ENCODE measurements at regions not wholly inside any gene's neighbourhood (a gene's known extent, or its start where the extent isn't known, plus 50 kb on each side); places are given as distances from the start of the nearest gene placed in this dataset.

GRCh38 chr9:30125881-30126280, 2258.6 kb upstream of the ACO1 start:
- Histone ChIP-seq H3K27ac (replicated peaks in 1 of 4) (no peak overlapping the region), H3K36me3 (no peaks in the 10 kb centered on the region), H3K4me1 (no peaks in the 10 kb centered on the region), H3K9me3 (no peaks in the 10 kb centered on the region), H3K27me3 (no peaks in the 10 kb centered on the region), H3K4me3 (no peak overlapping the region)
- no peak for DNase-seq (ENCODE audit: extremely low spot score)
- TF ChIP-seq CTCF (IDR thresholded peaks at IDR 0.05): no peak
- no peak for TF ChIP-seq EP300 (IDR thresholded peaks at IDR 0.05)
- TF ChIP-seq POLR2AphosphoS5 (IDR thresholded peaks at IDR 0.05): no peak
- no peak for TF ChIP-seq POLR2A (IDR thresholded peaks at IDR 0.05; ENCODE audit: low read depth)
- intact Hi-C loops (cut with DNase I): no loop called here

- Histone ChIP-seq H3K9me3 (no peaks in the 10 kb centered on the region), H3K4me3 (no peak overlapping the region), H3K27me3 (no peaks in the 10 kb centered on the region), H3K27ac (replicated peaks in 1 of 4) (no peak overlapping the region), H3K36me3 (no peaks in the 10 kb centered on the region), H3K4me1 (no peaks in the 10 kb centered on the region)
- DNase-seq (ENCODE audit: extremely low spot score): no peak
- TF ChIP-seq POLR2A (IDR thresholded peaks at IDR 0.05; ENCODE audit: low read depth): no peak
- no peak for TF ChIP-seq EP300 (IDR thresholded peaks at IDR 0.05)
- TF ChIP-seq CTCF (IDR thresholded peaks at IDR 0.05): no peak
- TF ChIP-seq POLR2AphosphoS5 (IDR thresholded peaks at IDR 0.05): no peak
- intact Hi-C loops (cut with DNase I): no loop called here
Observed at GRCh38 chr9:30127371-30127770, 2257.1 kb upstream of the ACO1 start.

- DNase-seq (ENCODE audit: extremely low spot score): no peak
- no peaks in the 10 kb centered on the region for H3K4me1 ChIP-seq
- 80% methylated on average over 2 of the region's 2 CpGs for WGBS
- H3K4me3 ChIP-seq: no peak overlapping the region
- intact Hi-C loops (cut with DNase I): no loop called here
- no peaks in the 10 kb centered on the region for H3K9me3 ChIP-seq
- no peaks in the 10 kb centered on the region for H3K27me3 ChIP-seq
- no peak for TF ChIP-seq POLR2AphosphoS5 (IDR thresholded peaks at IDR 0.05)
- no peak for TF ChIP-seq POLR2A (IDR thresholded peaks at IDR 0.05; ENCODE audit: low read depth)
- no peak for TF ChIP-seq EP300 (IDR thresholded peaks at IDR 0.05)
- no peak for TF ChIP-seq CTCF (IDR thresholded peaks at IDR 0.05)
- no peak overlapping the region for H3K27ac ChIP-seq (replicated peaks in 1 of 4)
- H3K36me3 ChIP-seq: no peaks in the 10 kb centered on the region
Observed at GRCh38 chr9:30140407-30140806, 2244.0 kb upstream of the ACO1 start.

GRCh38 chr9:30160570-30160969, 2223.9 kb upstream of the ACO1 start:
- 88% methylated on average over 6 of the region's 7 CpGs for WGBS
- Histone ChIP-seq H3K27me3 (no peaks in the 10 kb centered on the region), H3K4me1 (no peaks in the 10 kb centered on the region), H3K4me3 (no peak overlapping the region), H3K9me3 (no peaks in the 10 kb centered on the region), H3K36me3 (no peaks in the 10 kb centered on the region), H3K27ac (replicated peaks in 1 of 4) (no peak overlapping the region)
- DNase-seq (ENCODE audit: extremely low spot score): no peak
- no peak for TF ChIP-seq CTCF (IDR thresholded peaks at IDR 0.05)
- TF ChIP-seq POLR2AphosphoS5 (IDR thresholded peaks at IDR 0.05): no peak
- no peak for TF ChIP-seq EP300 (IDR thresholded peaks at IDR 0.05)
- no peak for TF ChIP-seq POLR2A (IDR thresholded peaks at IDR 0.05; ENCODE audit: low read depth)
- intact Hi-C loops (cut with DNase I): no loop called here

- WGBS: 88% methylated on average over 1 of the region's 1 CpG
- TF ChIP-seq CTCF (IDR thresholded peaks at IDR 0.05) (no peak), POLR2AphosphoS5 (IDR thresholded peaks at IDR 0.05) (no peak), POLR2A (IDR thresholded peaks at IDR 0.05; ENCODE audit: low read depth) (no peak), EP300 (IDR thresholded peaks at IDR 0.05) (no peak)
- intact Hi-C loops (cut with DNase I): no loop called here
- DNase-seq (ENCODE audit: extremely low spot score): no peak
- H3K9me3 ChIP-seq: peaks cover 0 to 9% (median 2%) of the 10 kb centered on the region in 4 donors
- H3K4me3 ChIP-seq: no peak overlapping the region
- H3K36me3 ChIP-seq: no peaks in the 10 kb centered on the region
- H3K4me1 ChIP-seq: no peaks in the 10 kb centered on the region
- H3K27me3 ChIP-seq: no peaks in the 10 kb centered on the region
- no peak overlapping the region for H3K27ac ChIP-seq (replicated peaks in 1 of 4)
Observed at GRCh38 chr9:30172206-30172605, 2212.2 kb upstream of the ACO1 start.

All from esophagus muscularis mucosa (tissue), 4 donors.